CD4-positive, alpha-beta T cell treated with Interleukin-4 for 4 hours (primary cell): ENCODE measurements at regions not wholly inside any gene's neighbourhood (a gene's known extent, or its start where the extent isn't known, plus 50 kb on each side); places are given as distances from the start of the nearest gene placed in this dataset.
A peak's percentile ranks its signal among the peaks of the same experiment; 100 is the strongest.
"Not testable (repeated sequence)": the region's sequence is repeated elsewhere in the genome, so short reads cannot be mapped to it uniquely, and the experiment has no call there.

Experiments used
- DNase-seq: peaks from one replicate; pipeline ENCODE4 v3.0.0-alpha.2; 2020

DNA sequence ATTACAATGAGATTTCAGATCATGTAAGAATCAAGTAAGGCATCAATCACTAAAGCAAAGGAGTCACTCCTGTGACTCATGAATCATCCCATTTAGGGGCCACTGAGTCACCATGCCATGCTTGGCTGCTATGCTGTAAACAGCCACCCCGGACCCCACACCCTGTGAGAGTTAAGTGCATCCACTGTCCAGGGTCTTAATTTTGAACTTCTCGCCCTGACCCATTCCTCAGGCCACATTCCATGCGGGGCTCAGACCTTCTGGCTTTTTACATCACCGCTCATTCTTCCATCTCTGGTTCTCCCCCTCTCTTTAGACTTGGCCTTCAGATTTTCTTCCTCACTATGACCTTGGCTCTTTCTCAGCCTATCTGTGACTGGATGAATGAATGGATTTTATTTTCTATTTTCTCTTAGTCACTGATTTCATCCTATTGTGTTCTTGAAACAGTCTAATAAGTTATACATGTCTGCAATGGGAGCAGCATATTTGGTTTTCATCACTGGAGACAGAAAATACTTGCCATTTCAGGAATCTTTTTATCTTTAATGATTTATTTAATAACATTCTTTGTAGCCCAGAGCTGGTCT, 239.6 kb downstream of the SKIDA1 start:
- no peak for DNase-seq

DNA sequence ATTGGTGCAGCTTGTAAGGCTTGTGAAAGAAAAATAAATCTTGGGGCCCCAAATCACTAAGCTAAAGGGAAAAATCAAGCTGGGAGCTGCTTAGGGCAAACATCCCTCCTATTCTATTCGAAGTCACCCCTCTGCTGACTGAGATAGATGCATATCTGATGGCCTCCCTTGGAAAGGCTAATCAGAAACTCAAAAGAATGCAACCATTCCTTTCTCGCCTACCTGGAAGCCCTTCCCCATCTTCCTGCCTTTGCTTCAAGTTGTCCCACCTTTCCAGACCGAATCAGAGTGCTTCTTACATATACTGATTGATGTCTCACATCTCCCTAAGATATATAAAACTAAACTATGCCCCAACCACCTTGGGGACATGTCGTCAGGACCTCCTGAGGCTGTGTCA, 240.3 kb downstream of the SKIDA1 start:
- DNase-seq, result no peak

DNA sequence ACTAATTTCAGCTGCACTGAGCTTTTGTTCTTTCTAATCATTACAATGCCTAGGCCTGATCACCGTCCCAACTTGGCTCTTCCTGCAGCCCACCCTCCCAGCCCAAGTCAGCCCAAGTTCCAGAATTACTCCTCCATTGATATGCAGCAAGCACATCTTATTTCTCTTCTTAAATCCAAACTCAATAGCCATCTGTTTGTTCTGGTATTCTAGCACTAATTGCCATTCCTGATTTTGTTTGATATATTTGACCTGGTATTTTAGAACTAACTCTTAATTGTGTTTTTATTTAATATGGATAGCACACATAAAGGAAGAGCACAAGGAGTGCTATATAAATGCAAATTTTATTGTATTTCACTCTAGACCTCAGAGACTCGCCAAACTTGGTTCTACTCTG, 241.2 kb downstream of the SKIDA1 start:
- no peak for DNase-seq

DNA sequence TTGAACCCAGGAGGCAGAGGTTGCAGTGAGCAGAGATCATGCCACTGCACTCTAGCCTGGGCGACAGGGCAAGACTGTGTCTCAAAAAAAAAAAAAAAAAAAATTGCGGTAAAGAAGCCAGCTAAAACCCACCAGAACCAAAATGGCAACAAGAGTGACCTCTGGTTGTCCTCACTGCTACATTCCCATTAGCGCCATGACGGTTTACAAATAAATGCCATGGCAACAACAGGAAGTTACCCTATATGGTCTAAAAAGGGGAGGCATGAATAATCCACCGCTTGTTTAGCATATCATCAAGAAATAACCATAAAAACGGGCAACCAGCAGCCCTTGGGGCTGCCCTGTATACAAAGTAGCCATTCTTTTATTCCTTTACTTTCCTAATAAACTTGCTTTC, 242.4 kb downstream of the SKIDA1 start:
- not testable (repeated sequence) for DNase-seq

DNA sequence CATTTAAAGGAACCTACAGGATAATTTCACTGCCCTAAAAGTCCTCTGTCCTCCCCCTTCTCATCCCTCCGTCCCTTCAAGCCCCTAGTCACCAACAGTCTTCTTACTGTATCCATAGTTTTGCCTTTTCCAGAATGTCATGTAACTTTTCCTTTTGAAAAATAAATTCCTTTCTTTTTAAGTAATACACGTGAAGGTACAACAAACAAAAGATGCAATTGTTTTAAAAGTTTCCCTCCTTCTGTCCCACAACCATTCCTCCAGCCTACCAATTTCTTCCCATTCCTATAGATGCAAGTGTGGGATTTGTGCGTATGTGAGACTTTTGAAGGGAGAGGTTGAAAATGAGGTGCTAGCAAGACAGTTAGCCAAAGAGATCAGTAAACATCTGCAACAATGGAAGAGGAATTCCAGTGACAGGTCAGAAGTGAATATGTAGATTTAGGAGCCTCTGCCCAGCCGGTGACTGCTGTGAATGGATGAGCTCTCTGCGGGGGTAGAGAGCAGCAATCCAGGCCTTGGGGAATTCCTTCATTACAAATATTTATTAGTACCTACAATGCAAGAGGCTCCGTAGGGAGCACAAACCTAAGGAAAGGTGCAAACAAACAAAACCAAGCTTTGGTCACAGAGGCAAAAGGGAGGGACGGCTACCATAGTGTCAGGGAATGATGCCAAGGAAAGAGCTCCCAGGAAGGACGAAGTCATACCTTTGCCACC, 243.6 kb downstream of the SKIDA1 start:
- DNase-seq, result no peak

DNA sequence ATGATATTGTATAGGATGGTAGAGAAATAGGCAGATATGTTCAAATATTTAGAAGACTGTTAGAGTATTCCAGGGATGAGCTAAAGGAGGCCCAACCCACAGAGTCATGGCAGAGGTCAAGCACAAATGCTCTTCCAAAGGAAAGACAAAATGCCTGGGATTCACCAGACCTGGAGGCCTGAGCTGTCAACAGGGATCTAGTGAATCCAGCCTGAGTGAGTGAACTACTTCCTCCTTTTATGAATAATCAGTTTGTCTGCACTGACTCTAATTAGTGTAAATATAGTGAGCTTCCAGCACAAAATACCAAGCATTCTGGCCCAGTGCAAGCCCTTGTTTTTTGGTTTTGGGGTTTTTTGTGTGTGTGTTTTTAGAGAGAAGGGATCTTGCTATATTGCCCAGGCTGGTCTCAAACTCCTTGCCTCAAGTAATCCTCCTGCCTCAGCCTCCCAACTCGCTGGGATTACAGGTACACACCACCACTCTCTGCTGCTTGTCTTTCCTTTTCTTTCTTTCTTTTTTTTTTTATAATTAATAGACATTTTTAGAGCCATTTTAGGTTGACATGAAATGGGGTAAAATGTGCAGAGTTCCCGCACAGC, 244.4 kb downstream of the SKIDA1 start:
- no peak for DNase-seq

DNA sequence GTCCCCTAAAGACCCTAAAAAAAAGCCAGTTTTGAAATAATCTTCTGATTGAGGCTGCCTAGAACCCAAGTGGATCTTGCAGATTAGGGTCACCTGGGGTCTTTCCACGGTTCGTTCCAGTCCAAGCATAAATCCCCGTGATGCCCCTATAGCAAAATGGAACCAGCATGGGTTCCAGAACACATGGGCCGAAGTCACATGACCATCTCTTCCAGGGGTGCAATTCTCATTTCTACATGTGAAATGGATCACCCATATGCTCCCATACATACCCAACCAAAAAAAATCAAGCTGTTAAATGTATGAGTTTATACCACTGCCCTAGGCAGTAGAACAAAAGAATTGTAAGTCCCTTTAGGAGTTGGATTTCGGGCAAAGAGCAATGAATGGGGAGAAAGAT, 245.4 kb downstream of the SKIDA1 start:
- DNase-seq, result no peak

DNA sequence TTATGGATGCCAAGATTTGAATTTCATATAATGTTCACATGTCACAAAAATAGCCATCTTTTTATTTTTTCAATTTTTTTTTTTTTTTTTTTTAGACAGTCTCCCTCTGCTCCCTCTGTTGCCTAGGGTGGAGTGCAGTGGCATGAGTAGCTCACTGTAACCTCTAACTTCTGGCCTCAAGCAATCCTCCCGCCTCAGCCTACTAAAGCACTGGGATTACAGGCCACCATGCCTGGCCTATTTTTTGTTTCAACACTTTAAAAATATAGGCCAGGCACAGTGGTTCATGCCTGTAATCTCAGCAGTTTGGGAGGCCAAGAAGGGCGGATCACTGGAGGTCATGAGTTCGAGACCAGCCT, 246.3 kb downstream of the SKIDA1 start:
- no peak for DNase-seq

DNA sequence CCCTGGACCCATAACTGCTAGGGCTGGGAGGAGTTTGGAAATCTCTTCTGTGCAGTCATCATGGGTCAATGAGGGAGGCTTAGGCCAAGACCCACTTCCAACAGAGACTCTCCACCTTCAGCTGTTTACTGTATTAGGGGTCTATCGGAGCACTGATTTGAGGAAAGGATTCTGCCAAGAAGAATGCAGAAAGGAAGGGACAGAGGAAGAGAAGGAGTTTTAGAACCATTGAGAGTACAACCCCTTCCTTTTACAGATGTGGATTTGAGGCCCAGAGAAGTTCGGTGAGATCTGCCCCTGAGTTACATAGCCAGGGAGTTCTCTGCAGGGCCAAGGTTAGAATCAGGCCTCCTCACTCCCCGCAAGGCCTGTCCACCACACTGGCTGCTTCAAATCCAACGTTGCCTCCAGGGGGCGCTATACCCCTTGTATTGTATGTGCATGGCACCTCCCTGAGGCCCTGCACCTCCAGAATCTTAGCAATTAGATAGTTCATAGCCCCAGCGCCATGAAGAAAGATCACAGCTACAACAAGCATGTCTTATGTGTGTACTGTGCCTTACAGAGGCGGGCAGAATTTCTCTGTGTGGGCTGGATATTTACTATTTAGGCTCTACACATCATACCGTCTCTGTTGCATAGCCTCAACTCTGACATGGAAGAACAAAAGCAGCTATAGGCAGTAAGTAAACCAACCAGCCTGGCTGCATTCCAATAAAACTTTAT, 246.8 kb downstream of the SKIDA1 start:
- DNase-seq, result peak; percentile 38

DNA sequence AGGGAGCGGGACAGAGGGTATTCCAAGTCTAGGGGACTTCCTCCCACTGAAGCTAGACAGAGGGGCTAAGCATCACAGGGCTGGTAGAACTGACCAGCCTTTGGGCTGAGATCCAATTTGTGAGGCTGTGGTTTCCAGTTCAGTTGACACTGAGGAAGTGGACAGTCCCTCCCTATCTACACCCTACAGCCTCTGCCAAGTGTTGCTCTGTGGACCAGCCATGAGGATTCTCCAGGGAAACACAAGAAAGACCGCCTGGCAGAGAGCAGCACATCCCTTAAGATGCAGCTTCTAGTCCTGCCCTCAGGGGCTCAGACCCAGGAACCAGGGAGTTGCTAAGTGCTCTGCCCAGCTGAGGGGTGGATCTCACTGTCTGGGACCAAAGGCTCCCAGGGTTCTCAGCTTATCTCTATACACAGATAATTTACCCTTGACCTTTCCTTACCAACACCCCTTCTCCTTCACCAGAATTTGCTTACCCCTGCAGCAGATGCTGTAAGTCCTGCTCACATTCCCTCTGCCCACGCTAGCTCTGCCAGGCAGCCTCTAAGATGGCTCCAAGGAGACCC, 252.0 kb downstream of the SKIDA1 start:
- no peak for DNase-seq

DNA sequence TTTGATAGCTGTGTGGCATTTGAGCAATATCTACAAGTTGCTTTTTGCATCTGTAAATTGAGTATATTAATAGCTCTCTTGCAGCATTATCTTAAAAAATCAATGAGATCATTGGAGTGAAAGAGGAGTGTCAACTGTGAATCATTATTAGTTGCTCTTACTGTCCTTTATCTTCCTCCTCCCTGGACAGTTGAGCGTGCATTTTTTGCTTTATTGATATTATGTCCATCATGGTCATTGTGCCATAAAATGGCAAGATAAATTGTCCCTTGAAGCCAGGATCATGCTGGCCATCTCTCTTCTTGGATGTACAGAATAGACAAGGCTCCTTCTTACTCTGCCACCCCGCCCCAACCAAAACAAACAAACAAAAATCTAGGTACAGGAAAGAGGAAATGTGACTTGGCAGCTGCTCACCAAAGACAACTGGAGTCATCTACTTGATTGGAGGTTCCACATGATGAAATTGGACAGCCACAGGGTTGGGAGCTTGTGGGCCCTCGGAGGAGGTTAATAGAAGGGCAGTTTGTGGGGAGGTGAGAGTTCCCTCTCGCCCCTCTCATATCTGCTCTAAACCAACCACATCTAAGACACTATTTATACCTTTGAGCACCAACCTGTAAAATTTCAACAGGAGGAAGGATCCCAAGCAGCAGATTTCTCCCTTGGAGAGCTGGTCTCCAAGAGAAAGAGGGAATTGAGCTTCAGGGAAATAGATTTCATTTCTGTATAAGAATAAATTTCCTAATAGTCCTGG, 252.7 kb downstream of the SKIDA1 start:
- DNase-seq, result no peak

DNA sequence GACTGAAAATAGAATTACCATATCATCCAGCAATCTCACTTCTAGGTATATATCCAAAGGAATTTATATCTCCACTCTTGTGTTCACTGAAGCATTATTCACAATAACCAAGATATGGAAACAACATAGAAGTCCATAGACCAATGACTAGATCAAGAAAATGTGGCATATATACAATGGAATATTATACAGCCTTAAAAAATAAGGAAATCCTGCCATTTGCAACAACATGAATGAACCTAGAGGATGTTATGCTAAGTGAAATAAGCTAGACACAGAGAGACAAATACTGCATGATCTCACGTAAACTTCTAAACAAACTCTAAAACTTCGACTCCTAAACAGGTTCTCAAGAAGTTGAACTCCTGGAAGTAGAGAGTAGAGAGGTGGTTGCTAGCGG, 254.5 kb downstream of the SKIDA1 start:
- DNase-seq, result no peak

DNA sequence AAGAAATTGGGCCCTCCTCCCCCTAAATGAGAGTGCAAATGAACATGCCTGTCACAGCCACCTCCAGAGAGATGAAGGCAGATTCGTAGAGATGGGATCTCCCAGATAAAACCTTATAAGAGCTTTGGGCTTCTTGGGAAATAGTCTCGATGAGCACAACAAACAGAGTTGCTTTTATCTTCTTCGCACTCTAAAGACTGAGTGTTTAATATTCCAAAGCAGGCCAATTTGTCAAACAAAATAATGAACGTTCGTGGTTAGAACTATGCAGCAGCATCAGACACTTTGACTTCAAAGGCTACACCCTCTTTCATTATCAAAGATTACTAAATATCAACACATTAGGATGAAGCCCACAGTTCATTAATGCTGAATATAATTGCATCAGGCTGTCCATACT, 256.2 kb downstream of the SKIDA1 start:
- no peak for DNase-seq

DNA sequence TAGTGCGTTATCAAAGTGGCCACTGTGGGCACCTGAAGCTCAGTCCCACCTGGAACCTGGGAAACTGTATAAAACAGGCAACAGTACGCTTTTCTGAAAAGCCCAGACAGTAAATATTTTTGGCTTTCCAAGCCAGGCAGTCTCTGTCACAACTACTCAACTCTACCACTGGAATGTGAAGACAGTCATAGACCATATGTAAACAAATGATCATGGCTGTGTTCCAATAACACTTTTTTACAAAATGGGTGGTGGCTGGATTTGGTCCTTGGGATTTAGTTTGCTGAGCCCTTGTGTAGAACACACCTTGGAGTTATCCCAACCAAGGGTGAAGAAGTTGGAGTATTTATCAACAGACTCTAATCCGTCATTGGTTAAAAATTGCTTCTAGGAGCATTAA, 259.9 kb downstream of the SKIDA1 start:
- no peak for DNase-seq

DNA sequence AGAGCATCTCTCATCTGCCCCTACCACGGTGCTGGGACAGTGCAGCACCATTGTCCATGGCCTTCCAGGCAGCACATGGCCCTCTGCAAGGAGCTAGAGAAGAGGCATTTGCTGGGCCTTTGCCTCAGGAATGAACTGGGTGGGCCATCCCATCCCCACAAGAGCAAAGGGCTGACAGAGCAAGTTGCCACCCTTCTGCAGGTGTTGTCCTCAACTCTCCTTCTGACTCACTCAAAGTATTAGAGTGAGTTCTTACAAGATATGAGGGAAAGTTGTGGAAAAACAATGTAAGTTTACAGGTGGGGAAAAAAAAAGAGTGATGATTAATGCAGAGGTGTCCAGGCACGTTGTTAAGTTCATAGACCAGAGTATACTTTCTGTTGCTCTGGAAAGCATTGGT, 261.2 kb downstream of the SKIDA1 start:
- DNase-seq, result no peak

DNA sequence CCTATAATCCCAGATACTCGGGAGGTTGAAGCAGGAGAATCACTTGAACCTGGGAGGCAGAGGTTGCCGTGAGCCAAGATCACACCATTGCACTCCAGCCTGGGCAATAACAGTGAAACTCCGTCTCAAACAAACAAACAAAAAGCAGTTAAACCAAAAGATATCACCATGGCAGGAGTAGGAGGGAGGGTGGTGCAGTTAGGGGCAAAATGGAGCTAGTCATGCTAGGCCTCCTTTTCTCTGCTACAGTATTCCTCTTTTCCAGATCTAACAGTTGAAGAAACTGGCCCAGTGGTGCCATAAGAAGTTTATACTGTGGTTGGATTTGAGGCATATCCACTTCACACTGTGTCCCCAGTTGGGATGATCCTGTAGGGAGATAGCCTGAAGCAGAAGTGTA, 261.6 kb downstream of the SKIDA1 start:
- DNase-seq, result no peak

DNA sequence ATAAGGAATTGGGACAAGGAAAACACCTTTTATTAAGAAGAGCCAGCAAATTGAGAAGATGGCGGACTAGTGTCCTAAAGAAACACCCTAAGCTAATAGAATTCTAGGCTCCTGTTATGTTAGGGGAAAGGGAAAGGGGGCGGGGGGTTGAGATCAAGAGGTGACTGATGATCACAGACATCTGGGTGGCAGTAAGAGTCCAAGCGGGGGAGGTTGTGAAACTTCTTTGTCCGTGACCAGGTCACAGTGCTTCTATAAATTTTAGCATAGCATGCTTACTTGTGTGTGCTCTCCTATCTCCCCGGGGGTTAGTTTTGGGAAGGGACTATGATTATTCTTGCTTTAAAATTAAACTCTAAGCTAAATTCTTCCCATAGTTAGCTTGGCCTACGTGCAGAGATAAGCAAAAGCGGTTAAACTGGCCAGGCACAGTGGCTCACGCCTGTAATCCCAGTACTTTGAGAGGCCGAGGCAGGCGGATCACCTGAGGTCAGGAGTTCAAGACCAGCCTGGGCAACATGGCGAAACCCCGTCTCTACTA, 262.1 kb downstream of the SKIDA1 start:
- no peak for DNase-seq

DNA sequence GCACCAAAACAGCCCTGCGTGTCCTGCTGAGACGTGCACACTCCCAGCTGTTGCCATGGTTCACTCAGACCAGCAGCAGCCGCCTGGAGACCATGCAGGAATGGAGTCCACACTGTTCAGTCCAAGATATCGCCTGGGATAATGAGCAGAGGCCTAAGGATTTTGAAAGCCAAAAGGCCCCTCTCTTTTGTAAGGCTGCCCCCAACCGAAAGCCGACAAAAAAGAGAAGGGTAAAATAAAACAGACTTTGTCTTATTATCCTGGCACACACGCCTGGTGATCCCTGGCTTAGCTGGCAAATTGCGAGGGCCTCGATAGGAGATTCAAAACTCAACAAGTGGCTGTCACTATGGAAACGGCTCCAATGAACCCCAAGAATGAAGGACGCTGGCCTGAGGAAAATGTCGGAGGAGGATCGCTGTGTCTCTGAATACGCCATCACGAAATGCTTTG, 263.6 kb downstream of the SKIDA1 start:
- DNase-seq, result no peak

DNA sequence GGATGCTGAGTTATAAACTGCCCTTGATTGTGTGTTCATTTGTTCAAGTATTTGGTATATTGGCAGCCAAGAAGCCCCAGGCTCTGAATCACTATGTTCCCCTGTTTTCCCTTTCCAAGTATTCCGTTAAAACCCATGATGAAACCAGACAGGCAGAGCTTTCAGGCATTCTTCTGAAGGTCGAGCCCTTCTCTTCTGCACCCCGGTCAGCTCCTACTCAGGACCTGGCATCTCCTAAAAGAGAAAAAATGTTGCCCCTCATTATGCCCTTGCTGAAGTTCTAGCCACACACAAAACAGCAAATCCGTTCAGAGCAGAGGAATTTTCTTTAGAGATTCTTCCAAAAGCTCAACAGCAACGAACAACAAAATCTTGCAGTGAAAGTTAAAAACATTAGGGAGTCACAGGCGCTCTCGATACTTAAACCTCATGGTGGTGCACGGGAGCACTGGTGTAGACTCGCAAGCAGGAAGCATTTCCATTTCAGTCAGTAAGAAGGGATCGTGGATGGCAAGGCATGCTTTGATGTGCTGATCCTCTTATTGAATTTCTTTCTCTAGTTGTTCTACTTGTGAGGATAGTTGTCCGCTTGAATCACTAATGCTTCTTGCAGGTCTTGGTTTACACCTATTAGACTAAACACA, 264.9 kb downstream of the SKIDA1 start:
- no peak for DNase-seq

DNA sequence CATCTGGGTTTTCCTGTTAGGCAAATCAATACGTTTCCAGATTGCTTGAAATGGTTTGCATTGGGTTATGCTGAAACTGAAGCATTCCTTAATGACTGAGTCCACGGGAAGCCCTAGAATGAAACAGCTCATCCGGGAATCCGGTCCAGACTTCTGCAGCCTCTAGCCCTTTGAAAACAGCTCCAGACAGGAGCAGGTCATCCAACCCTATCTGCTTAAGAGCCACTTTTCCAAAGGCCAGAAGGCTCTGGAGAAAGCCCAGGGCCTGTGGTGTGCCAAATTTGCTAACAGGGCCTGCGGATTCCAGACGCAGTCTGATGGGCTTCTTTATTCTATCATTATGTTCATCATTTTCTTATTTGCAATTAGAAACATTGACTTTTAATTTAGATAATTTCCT, 265.4 kb downstream of the SKIDA1 start:
- DNase-seq, result no peak

DNA sequence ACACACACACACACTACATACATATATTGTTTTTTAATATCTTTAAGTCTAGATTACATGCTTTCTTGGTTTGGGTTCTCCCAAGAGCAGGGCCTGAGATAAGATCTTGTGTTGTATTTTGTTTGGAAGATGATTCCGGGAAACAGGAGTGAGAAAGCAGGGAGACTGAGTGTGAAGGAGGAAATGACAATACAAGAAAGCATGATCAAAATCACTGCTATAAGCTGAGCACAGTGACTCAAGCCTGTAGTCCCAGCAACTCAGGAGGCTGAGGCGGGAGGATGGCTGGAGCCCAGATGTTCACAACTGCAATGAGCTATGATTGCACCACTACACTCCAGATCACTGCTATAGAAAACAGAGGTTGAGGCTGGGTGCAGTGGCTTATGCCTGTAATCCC, 267.6 kb downstream of the SKIDA1 start:
- DNase-seq, result no peak

DNA sequence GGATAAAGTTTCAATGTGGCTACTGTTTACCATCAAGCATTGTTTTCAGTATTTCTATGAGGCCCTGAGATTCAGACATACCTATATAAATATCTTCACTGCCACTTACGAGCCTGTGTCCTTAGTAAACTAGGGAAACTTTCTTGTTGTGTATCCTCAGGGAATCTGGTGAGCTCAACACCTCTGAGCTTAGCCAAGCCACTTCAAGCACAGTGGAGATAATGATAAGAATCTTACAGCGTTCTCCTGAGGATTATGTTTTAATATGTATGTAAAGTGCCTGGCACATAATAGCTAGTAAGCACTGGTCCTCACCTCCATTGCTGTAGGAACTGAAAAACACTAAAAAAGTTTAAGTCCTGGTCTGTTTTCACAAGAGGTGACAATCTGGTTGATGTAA, 268.3 kb downstream of the SKIDA1 start:
- no peak for DNase-seq
